ENCODE measurements at regions not wholly inside any gene's neighbourhood (a gene's known extent, or its start where the extent isn't known, plus 50 kb on each side); places are given as distances from the start of the nearest gene placed in this dataset.

DNA sequence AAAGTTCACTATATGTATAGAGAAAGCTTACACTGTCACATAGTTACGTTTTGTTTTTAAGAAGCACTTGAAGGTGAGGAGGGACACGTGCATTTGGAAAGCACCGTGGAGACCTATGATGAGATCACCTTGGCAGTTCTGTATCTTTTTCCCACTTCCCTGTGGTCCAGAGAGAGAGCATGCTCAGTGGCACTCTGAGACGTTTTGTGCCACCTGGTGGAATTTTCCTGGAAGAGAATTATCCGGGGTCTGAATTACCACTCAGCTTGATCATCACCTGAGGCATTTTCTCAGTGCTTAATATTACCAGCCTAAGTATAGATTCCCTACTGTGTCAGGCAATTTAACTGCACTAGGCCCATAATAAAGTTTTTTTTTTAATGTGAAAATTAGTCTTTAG, 469.4 kb upstream of the SMIM21 start:
- TF ChIP-seq, protein P1, sequence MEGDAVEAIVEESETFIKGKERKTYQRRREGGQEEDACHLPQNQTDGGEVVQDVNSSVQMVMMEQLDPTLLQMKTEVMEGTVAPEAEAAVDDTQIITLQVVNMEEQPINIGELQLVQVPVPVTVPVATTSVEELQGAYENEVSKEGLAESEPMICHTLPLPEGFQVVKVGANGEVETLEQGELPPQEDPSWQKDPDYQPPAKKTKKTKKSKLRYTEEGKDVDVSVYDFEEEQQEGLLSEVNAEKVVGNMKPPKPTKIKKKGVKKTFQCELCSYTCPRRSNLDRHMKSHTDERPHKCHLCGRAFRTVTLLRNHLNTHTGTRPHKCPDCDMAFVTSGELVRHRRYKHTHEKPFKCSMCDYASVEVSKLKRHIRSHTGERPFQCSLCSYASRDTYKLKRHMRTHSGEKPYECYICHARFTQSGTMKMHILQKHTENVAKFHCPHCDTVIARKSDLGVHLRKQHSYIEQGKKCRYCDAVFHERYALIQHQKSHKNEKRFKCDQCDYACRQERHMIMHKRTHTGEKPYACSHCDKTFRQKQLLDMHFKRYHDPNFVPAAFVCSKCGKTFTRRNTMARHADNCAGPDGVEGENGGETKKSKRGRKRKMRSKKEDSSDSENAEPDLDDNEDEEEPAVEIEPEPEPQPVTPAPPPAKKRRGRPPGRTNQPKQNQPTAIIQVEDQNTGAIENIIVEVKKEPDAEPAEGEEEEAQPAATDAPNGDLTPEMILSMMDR (conservative IDR thresholded peaks at IDR 0.05; ENCODE audit: low read depth, low read length): no peak

DNA sequence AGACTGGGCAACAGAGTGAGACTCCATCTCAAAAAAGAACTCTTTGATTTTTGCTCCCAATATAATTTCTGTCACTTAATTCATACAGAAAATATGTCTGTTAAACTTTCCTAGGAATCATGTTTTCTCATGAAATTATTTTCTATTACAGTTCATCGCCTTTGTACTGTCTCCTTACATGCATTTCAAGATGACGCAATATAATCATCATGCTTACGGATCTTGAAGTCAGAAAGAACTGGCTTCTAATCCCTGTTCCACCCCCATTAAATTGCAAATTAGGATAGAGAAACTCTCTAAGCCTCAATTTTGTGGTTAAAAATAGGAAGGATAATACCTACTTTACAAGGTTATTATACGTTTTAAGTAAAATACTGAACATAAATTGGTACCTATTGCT, 467.6 kb upstream of the SMIM21 start:
- H3K4me3 ChIP-seq (ENCODE audit: low read length): no peak overlapping the region
- DNase-seq (ENCODE audit: low read depth): no peak
- TF ChIP-seq, protein P1 (conservative IDR thresholded peaks at IDR 0.05; ENCODE audit: low read depth, low read length): no peak

More for the DNA sequence above, 469.4 kb upstream of the SMIM21 start:
- DNase-seq (ENCODE audit: low read depth): no peak
- H3K4me3 ChIP-seq (ENCODE audit: low read length): no peak overlapping the region

DNA sequence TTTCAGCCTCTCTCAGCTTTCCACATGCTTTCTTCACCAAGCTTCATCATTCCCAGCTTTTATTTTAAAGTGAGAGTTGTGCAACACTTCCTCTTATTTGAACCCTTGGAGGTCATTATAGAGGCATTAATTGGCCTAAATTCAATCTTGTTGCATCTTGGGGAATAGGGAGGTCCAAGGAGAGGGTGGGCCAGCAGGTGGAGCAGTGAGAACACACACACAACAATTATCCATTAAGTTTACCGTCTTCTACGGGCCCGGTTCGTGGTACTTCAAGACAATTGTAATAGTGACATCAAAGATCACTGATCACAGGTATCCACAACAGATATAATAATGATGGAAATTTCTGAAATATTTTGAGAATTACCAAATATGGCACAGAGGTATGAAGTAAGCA, 457.2 kb upstream of the SMIM21 start:
- H3K4me3 ChIP-seq (ENCODE audit: low read length): no peak overlapping the region
- TF ChIP-seq, protein P1 (conservative IDR thresholded peaks at IDR 0.05; ENCODE audit: low read depth, low read length): no peak
- DNase-seq (ENCODE audit: low read depth): no peak

DNA sequence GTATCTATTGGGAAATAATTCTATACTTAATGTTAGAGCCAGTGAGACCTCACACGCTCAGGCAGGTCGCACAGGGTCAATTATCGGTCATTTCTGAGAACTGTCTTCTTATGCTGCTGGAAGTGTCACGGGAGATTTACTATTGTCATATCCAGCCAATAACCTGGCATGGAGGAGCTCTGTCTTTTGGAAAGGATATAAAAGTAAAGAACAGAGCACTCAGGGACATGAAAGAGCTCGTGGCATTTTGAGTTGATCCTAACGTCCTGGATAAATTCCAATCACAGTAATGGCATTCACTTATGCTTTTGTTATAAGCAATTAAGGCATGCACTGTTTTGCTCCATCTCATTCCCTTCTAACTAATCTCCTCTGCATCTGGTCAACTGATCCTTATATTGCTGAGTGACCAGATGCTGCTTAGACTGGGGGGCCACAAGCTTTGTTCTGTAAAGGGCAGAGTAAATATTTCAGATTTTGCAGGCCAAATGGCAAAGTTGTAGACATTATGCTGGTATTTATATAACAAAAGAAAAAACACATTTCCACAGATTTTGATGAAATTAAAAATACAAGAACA, 453.5 kb upstream of the SMIM21 start:
- TF ChIP-seq, protein P1 (conservative IDR thresholded peaks at IDR 0.05; ENCODE audit: low read depth, low read length): no peak
- no peak for DNase-seq (ENCODE audit: low read depth)
- H3K4me3 ChIP-seq (ENCODE audit: low read length): no peak overlapping the region

DNA sequence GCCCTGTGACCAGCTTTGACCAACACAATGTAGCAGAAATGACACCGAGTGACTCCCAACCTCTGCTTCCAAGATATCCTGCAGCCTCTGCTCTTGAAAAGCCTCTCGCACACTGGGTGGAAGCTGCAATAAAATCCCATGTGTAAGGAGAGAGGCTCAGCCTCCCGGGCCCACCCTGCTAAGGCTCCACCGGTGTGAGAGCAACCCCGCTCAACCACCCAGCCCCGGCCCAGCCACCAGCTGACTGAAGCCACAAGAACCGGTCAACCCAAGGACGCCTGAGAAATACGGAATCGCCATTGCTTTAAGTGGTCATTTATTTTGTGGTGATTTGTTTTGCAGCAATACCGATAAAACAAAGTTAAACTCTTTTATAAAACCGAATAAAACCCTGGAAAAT, 452.8 kb upstream of the SMIM21 start:
- DNase-seq (ENCODE audit: low read depth): no peak
- H3K4me3 ChIP-seq (ENCODE audit: low read length): no peak overlapping the region
- TF ChIP-seq, protein P1 (conservative IDR thresholded peaks at IDR 0.05; ENCODE audit: low read depth, low read length): no peak

DNA sequence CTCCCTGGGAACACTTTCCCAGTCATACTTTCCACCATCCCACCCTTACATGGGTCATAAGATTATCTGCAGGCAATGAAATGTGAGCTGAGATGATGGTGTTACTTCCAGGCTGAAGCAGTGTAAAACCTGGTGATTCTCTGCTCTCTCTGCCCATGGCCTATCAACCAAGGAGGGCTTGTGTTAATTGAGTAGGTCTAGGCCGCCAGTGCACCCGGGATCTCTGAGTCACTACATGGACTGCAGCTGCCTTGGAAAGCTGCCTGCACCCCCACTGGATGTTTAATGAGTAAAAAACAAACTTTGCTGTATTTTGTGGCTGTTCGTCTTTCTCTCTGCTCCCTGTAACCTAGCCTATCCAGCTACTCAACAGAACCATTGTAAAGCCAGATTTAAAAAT, 451.7 kb upstream of the SMIM21 start:
- TF ChIP-seq, protein P1 (conservative IDR thresholded peaks at IDR 0.05; ENCODE audit: low read depth, low read length): no peak
- H3K4me3 ChIP-seq (ENCODE audit: low read length): no peak overlapping the region
- DNase-seq (ENCODE audit: low read depth): no peak

DNA sequence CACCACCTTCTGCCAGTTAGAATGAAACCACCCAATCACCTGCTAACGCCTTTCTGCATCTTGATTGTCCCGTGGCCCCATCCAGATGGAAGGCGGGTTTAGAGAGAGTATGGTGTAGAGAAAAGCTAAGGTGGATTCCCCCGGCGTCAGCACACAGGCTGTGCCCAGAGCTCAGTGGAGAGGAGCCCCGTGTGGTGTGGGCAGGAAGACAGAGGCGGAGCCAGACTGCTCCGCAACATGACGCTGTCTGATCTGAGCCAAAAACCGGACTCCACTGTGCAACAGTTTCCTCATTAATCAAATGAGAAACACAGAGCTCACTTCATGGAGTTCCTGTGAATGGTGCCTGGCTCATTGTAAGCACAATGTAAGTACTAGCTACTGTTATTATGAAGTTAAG, 448.1 kb upstream of the SMIM21 start:
- H3K4me3 ChIP-seq (ENCODE audit: low read length): no peak overlapping the region
- TF ChIP-seq, protein P1 (conservative IDR thresholded peaks at IDR 0.05; ENCODE audit: low read depth, low read length): no peak
- no peak for DNase-seq (ENCODE audit: low read depth)

All from retinal pigment epithelial cell (primary cell).